Fibroblast of upper back skin (primary cell): ENCODE measurements at regions not wholly inside any gene's neighbourhood (a gene's known extent, or its start where the extent isn't known, plus 50 kb on each side); places are given as distances from the start of the nearest gene placed in this dataset.
A peak's percentile ranks its signal among the peaks of the same experiment; 100 is the strongest.

ENCODE experiments used
- DNase-seq: peaks from one replicate; pipeline ENCODE4 v3.0.0-alpha.2; 2013

- no peak for DNase-seq
Measured at GRCh38 chr7:17617380-17617779, 318.9 kb downstream of the AHR start.

GRCh38 chr7:17617857-17618651 lies 319.6 kb downstream of the AHR start:
- no peak for DNase-seq

- DNase-seq: no peak
Measured at GRCh38 chr7:17618652-17618974, 320.2 kb downstream of the AHR start.

- DNase-seq: no peak
Measured at GRCh38 chr7:17619196-17619818, 320.9 kb downstream of the AHR start.

- peak; percentile 50 for DNase-seq
Measured at GRCh38 chr7:17620566-17620965, 319.7 kb downstream of the SNX13 start.

GRCh38 chr7:17622451-17622850 lies 317.8 kb downstream of the SNX13 start:
- no peak for DNase-seq

GRCh38 chr7:17623546-17624185 lies 316.6 kb downstream of the SNX13 start:
- peak; percentile 21 for DNase-seq

- no peak for DNase-seq
Measured at GRCh38 chr7:17624379-17624778, 315.9 kb downstream of the SNX13 start.

GRCh38 chr7:17625043-17625442 lies 315.3 kb downstream of the SNX13 start:
- DNase-seq: peak; percentile 87

- no peak for DNase-seq
Measured at GRCh38 chr7:17626235-17626634, 314.1 kb downstream of the SNX13 start.

- no peak for DNase-seq
Measured at GRCh38 chr7:17631061-17631460, 309.2 kb downstream of the SNX13 start.

GRCh38 chr7:17632384-17632783 lies 307.9 kb downstream of the SNX13 start:
- no peak for DNase-seq

- DNase-seq: peak; percentile 37
Measured at GRCh38 chr7:17633067-17633466, 307.2 kb downstream of the SNX13 start.

GRCh38 chr7:17638727-17639126 lies 301.6 kb downstream of the SNX13 start:
- DNase-seq: peak; percentile 56

GRCh38 chr7:17640730-17641377 lies 299.4 kb downstream of the SNX13 start:
- DNase-seq: no peak

- no peak for DNase-seq
Measured at GRCh38 chr7:17645500-17645899, 294.8 kb downstream of the SNX13 start.

- peak; percentile 63 for DNase-seq
Measured at GRCh38 chr7:17646253-17646956, 293.9 kb downstream of the SNX13 start.

GRCh38 chr7:17651341-17651740 lies 289.0 kb downstream of the SNX13 start:
- DNase-seq: peak; percentile 66

GRCh38 chr7:17651863-17652385 lies 288.4 kb downstream of the SNX13 start:
- peak; percentile 94 for DNase-seq

- DNase-seq: no peak
Measured at GRCh38 chr7:17654940-17655339, 285.4 kb downstream of the SNX13 start.

- no peak for DNase-seq
Measured at GRCh38 chr7:17659126-17659525, 281.2 kb downstream of the SNX13 start.

- DNase-seq: peak; percentile 83
Measured at GRCh38 chr7:17660116-17660515, 280.2 kb downstream of the SNX13 start.
